ENCODE measurements at regions not wholly inside any gene's neighbourhood (a gene's known extent, or its start where the extent isn't known, plus 50 kb on each side); places are given as distances from the start of the nearest gene placed in this dataset.

DNA sequence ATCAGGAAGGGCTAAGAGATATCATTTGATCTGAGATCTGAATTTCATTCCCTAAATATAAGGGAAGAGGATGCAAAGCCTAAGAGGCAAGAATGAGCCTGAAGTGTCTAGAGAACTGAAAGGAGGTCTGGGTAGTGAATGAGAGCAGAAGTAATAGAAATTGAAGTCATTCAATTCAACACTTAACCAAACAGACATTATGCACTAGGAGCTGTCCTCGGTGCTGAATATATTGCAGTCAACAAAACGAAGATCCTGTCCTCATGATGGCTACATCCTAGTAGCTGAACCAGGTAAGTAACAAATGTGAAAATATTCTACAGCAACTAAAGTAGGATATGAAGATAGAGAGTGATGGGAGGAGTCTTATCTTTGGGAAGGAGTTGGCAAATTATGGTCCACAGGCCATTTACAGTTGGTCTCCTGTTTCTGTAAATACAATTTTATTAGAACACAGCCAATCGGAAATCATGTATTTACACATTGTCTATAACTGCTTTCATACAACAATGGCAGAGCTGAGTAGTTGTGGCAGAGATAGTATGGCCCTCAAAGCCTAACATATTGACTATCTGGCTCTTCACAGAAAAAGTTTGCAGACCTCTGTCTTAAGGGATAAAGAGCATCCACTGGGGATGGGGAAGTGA lies 192.9 kb upstream of the CADPS start:
- TF ChIP-seq, protein P1, sequence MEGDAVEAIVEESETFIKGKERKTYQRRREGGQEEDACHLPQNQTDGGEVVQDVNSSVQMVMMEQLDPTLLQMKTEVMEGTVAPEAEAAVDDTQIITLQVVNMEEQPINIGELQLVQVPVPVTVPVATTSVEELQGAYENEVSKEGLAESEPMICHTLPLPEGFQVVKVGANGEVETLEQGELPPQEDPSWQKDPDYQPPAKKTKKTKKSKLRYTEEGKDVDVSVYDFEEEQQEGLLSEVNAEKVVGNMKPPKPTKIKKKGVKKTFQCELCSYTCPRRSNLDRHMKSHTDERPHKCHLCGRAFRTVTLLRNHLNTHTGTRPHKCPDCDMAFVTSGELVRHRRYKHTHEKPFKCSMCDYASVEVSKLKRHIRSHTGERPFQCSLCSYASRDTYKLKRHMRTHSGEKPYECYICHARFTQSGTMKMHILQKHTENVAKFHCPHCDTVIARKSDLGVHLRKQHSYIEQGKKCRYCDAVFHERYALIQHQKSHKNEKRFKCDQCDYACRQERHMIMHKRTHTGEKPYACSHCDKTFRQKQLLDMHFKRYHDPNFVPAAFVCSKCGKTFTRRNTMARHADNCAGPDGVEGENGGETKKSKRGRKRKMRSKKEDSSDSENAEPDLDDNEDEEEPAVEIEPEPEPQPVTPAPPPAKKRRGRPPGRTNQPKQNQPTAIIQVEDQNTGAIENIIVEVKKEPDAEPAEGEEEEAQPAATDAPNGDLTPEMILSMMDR (IDR thresholded peaks at IDR 0.05) = no peak
- TF ChIP-seq TCF7L2 (IDR thresholded peaks at IDR 0.05; ENCODE audit: low read depth, low read length) (no peak), POLR2AphosphoS5 (IDR thresholded peaks at IDR 0.05; ENCODE audit: low read depth, low read length) (no peak)

Measured in Panc1 (cell line).